SK-N-SH (cell line): ENCODE measurements at regions not wholly inside any gene's neighbourhood (a gene's known extent, or its start where the extent isn't known, plus 50 kb on each side); places are given as distances from the start of the nearest gene placed in this dataset.

Experiments used
- CHD2 ChIP-seq: fragments of 150-350 bp; IDR thresholded peaks from 2 replicates; pipeline ENCODE4 v1.6.1; 2018; ENCODE audit warnings: low read length; ENCODE audit not compliant: partially characterized antibody
- EZH2phosphoT487 ChIP-seq: fragments of 200-600 bp; sonication (generic); IDR thresholded peaks from 2 replicates; pipeline ENCODE4 v1.6.1; 2017; ENCODE audit warnings: low read depth, mixed run types, mild to moderate bottlenecking, antibody characterized with exemption, moderate library complexity, borderline replicate concordance
- FOXM1 ChIP-seq: IDR thresholded peaks from 2 replicates; pipeline ENCODE4 v1.4.0; 2012; ENCODE audit warnings: low read depth, mild to moderate bottlenecking
- JUND ChIP-seq: IDR thresholded peaks from 2 replicates; pipeline ENCODE4 v1.4.0; 2012
- NRF1 ChIP-seq: IDR thresholded peaks from 2 replicates; pipeline ENCODE4 v1.6.1; 2012; ENCODE audit warnings: low read depth, mild to moderate bottlenecking, low read length
- POLR2AphosphoS5 ChIP-seq: IDR thresholded peaks from 2 replicates; pipeline ENCODE4 v1.6.1; 2012; ENCODE audit warnings: low read depth, low read length
- RCOR1 ChIP-seq: fragments of 150-350 bp; IDR thresholded peaks from 2 replicates; pipeline ENCODE4 v1.6.1; 2017; ENCODE audit warnings: antibody characterized with exemption, low read length
- TAF1 ChIP-seq: IDR thresholded peaks from 2 replicates; pipeline ENCODE4 v1.6.1; 2012; ENCODE audit warnings: low read depth, mild to moderate bottlenecking, low read length, moderate library complexity, borderline replicate concordance
- TEAD4 ChIP-seq: IDR thresholded peaks from 2 replicates; pipeline ENCODE4 v1.4.0; 2012; ENCODE audit warnings: mild to moderate bottlenecking, borderline replicate concordance; ENCODE audit not compliant: insufficient read depth
- TF ChIP-seq, protein P1 (sequence below): fragments of 200-600 bp; sonication (generic); IDR thresholded peaks from 2 replicates; pipeline ENCODE4 v1.6.1; 2017; ENCODE audit warnings: antibody characterized with exemption, mild to moderate bottlenecking, moderate library complexity
- TF ChIP-seq, protein P2 (sequence below): IDR thresholded peaks from 2 replicates; pipeline ENCODE4 v1.6.1; 2012; ENCODE audit warnings: mild to moderate bottlenecking, low read depth, low read length, moderate library complexity

DNA sequence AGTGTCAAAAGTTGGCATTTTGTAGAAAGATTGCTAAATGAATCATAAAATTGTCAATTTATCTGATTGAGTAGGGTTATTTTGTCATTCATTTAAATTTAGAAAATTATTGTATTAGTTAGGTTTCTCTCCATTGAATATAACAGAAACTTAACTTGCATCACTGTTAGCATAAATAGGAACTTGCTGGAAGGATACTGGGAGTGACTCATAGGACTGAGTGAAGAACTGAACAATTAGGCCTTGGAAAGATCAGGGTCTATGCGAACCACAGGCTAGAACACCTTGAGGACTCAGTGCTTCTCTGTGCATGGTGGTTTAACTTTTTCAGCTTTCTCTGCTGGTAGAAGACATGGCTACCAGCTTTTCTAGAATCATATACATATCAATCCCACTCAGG is 67.7 kb upstream of the IFNGR1 start:
- TF ChIP-seq FOXM1 (no peak), NRF1 (no peak), POLR2AphosphoS5 (no peak), RCOR1 (no peak), TEAD4 (no peak), TAF1 (no peak), CHD2 (no peak), EZH2phosphoT487 (no peak), JUND (no peak)
- TF ChIP-seq, protein P1, sequence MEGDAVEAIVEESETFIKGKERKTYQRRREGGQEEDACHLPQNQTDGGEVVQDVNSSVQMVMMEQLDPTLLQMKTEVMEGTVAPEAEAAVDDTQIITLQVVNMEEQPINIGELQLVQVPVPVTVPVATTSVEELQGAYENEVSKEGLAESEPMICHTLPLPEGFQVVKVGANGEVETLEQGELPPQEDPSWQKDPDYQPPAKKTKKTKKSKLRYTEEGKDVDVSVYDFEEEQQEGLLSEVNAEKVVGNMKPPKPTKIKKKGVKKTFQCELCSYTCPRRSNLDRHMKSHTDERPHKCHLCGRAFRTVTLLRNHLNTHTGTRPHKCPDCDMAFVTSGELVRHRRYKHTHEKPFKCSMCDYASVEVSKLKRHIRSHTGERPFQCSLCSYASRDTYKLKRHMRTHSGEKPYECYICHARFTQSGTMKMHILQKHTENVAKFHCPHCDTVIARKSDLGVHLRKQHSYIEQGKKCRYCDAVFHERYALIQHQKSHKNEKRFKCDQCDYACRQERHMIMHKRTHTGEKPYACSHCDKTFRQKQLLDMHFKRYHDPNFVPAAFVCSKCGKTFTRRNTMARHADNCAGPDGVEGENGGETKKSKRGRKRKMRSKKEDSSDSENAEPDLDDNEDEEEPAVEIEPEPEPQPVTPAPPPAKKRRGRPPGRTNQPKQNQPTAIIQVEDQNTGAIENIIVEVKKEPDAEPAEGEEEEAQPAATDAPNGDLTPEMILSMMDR: no peak
- TF ChIP-seq, protein P2, sequence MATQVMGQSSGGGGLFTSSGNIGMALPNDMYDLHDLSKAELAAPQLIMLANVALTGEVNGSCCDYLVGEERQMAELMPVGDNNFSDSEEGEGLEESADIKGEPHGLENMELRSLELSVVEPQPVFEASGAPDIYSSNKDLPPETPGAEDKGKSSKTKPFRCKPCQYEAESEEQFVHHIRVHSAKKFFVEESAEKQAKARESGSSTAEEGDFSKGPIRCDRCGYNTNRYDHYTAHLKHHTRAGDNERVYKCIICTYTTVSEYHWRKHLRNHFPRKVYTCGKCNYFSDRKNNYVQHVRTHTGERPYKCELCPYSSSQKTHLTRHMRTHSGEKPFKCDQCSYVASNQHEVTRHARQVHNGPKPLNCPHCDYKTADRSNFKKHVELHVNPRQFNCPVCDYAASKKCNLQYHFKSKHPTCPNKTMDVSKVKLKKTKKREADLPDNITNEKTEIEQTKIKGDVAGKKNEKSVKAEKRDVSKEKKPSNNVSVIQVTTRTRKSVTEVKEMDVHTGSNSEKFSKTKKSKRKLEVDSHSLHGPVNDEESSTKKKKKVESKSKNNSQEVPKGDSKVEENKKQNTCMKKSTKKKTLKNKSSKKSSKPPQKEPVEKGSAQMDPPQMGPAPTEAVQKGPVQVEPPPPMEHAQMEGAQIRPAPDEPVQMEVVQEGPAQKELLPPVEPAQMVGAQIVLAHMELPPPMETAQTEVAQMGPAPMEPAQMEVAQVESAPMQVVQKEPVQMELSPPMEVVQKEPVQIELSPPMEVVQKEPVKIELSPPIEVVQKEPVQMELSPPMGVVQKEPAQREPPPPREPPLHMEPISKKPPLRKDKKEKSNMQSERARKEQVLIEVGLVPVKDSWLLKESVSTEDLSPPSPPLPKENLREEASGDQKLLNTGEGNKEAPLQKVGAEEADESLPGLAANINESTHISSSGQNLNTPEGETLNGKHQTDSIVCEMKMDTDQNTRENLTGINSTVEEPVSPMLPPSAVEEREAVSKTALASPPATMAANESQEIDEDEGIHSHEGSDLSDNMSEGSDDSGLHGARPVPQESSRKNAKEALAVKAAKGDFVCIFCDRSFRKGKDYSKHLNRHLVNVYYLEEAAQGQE: no peak
